Memory B cell (primary cell): ENCODE measurements at regions not wholly inside any gene's neighbourhood (a gene's known extent, or its start where the extent isn't known, plus 50 kb on each side); places are given as distances from the start of the nearest gene placed in this dataset.

Experiments used
- ATAC-seq: fragments of 150-1000 bp; cut with Tn5 transposase; 2 replicates; pipeline ENCODE4 v1.10.0; 2021; ENCODE audit warnings: low read depth, mild to moderate bottlenecking, moderate library complexity
- DNase-seq, 2 donors: peaks; one replicate each; pipeline ENCODE4 v3.0.0; 2022; ENCODE audit warnings: low spot score in 2 of 2
- H3K27ac Mint-ChIP-seq: one replicate; pipeline ENCODE4 v1.8.0; 2022; ENCODE audit warnings: mild to moderate bottlenecking, moderate library complexity, mixed read lengths
- H3K27me3 Mint-ChIP-seq: one replicate; pipeline ENCODE4 v1.8.0; 2022; ENCODE audit warnings: mixed read lengths
- H3K36me3 Mint-ChIP-seq: one replicate; pipeline ENCODE4 v1.8.0; 2022; ENCODE audit warnings: mild to moderate bottlenecking, mixed read lengths
- H3K4me1 Mint-ChIP-seq: one replicate; pipeline ENCODE4 v1.8.0; 2022; ENCODE audit warnings: mixed read lengths
- H3K4me3 Mint-ChIP-seq: one replicate; pipeline ENCODE4 v1.8.0; 2022; ENCODE audit warnings: mild to moderate bottlenecking, moderate library complexity, mixed read lengths
- H3K9me3 Mint-ChIP-seq: one replicate; pipeline ENCODE4 v1.8.0; 2022; ENCODE audit warnings: mixed read lengths

- H3K4me3 Mint-ChIP-seq = no peak overlapping the region
- H3K9me3 Mint-ChIP-seq = no peaks in the 10 kb centered on the region
- no peak overlapping the region for H3K27ac Mint-ChIP-seq
- H3K27me3 Mint-ChIP-seq = peaks cover under 1% of the 10 kb centered on the region
- no peaks in the 10 kb centered on the region for H3K4me1 Mint-ChIP-seq
- ATAC-seq (no peak), DNase-seq (no peak)
- no peaks in the 10 kb centered on the region for H3K36me3 Mint-ChIP-seq
Measured at GRCh38 chr4:129371926-129372325, 276.0 kb downstream of the C4orf33 start.

GRCh38 chr4:129377131-129377845, 281.3 kb downstream of the C4orf33 start:
- H3K27me3 Mint-ChIP-seq = peaks cover 1% of the 10 kb centered on the region
- no peak for DNase-seq
- no peak overlapping the region for H3K4me3 Mint-ChIP-seq
- no peaks in the 10 kb centered on the region for H3K4me1 Mint-ChIP-seq
- H3K27ac Mint-ChIP-seq = no peak overlapping the region
- no peak for ATAC-seq
- no peaks in the 10 kb centered on the region for H3K9me3 Mint-ChIP-seq
- H3K36me3 Mint-ChIP-seq = no peaks in the 10 kb centered on the region

- no peaks in the 10 kb centered on the region for H3K9me3 Mint-ChIP-seq
Measured at GRCh38 chr4:129378364-129378763, 282.4 kb downstream of the C4orf33 start.

GRCh38 chr4:129379429-129379828, 283.5 kb downstream of the C4orf33 start:
- no peaks in the 10 kb centered on the region for H3K9me3 Mint-ChIP-seq
- no peaks in the 10 kb centered on the region for H3K4me1 Mint-ChIP-seq
- ATAC-seq = no peak
- no peak overlapping the region for H3K27ac Mint-ChIP-seq
- H3K27me3 Mint-ChIP-seq = peaks cover 1% of the 10 kb centered on the region
- H3K4me3 Mint-ChIP-seq = no peak overlapping the region
- H3K36me3 Mint-ChIP-seq = no peaks in the 10 kb centered on the region
- DNase-seq = no peak

More at GRCh38 chr4:129378364-129378763, 282.4 kb downstream of the C4orf33 start:
- Mint-ChIP-seq H3K4me3 (no peak overlapping the region), H3K27me3 (peaks cover 1% of the 10 kb centered on the region), H3K36me3 (no peaks in the 10 kb centered on the region), H3K27ac (no peak overlapping the region), H3K4me1 (no peaks in the 10 kb centered on the region)
- DNase-seq (no peak), ATAC-seq (no peak)

GRCh38 chr4:129384974-129385373, 289.0 kb downstream of the C4orf33 start:
- ATAC-seq (no peak), DNase-seq (no peak)
- Mint-ChIP-seq H3K4me3 (no peak overlapping the region), H3K4me1 (no peaks in the 10 kb centered on the region), H3K27ac (no peak overlapping the region), H3K9me3 (no peaks in the 10 kb centered on the region), H3K36me3 (no peaks in the 10 kb centered on the region), H3K27me3 (no peaks in the 10 kb centered on the region)

GRCh38 chr4:129387666-129388065, 291.7 kb downstream of the C4orf33 start:
- no peaks in the 10 kb centered on the region for H3K9me3 Mint-ChIP-seq
- H3K4me1 Mint-ChIP-seq = no peaks in the 10 kb centered on the region
- DNase-seq = no peak
- H3K36me3 Mint-ChIP-seq = no peaks in the 10 kb centered on the region
- no peak overlapping the region for H3K4me3 Mint-ChIP-seq
- no peak overlapping the region for H3K27ac Mint-ChIP-seq
- no peaks in the 10 kb centered on the region for H3K27me3 Mint-ChIP-seq
- no peak for ATAC-seq

GRCh38 chr4:129393976-129394375, 298.0 kb downstream of the C4orf33 start:
- no peak for ATAC-seq
- H3K4me1 Mint-ChIP-seq = no peaks in the 10 kb centered on the region
- H3K9me3 Mint-ChIP-seq = peaks cover under 1% of the 10 kb centered on the region

GRCh38 chr4:129394635-129395034, 298.7 kb downstream of the C4orf33 start:
- ATAC-seq = no peak
- Mint-ChIP-seq H3K27me3 (no peaks in the 10 kb centered on the region), H3K4me3 (no peak overlapping the region), H3K4me1 (no peaks in the 10 kb centered on the region), H3K36me3 (no peaks in the 10 kb centered on the region), H3K27ac (no peak overlapping the region), H3K9me3 (peaks cover 5% of the 10 kb centered on the region)
- DNase-seq = no peak

More at GRCh38 chr4:129393976-129394375, 298.0 kb downstream of the C4orf33 start:
- no peaks in the 10 kb centered on the region for H3K27me3 Mint-ChIP-seq
- no peak for DNase-seq
- no peak overlapping the region for H3K27ac Mint-ChIP-seq
- no peaks in the 10 kb centered on the region for H3K36me3 Mint-ChIP-seq
- H3K4me3 Mint-ChIP-seq = no peak overlapping the region

GRCh38 chr4:129403848-129404247, 307.9 kb downstream of the C4orf33 start:
- H3K9me3 Mint-ChIP-seq = peaks cover 5% of the 10 kb centered on the region
- no peaks in the 10 kb centered on the region for H3K36me3 Mint-ChIP-seq
- ATAC-seq (no peak), DNase-seq (no peak)
- no peak overlapping the region for H3K4me3 Mint-ChIP-seq
- no peak overlapping the region for H3K27ac Mint-ChIP-seq
- H3K27me3 Mint-ChIP-seq = no peaks in the 10 kb centered on the region
- no peaks in the 10 kb centered on the region for H3K4me1 Mint-ChIP-seq

- Mint-ChIP-seq H3K4me1 (no peaks in the 10 kb centered on the region), H3K4me3 (no peak overlapping the region), H3K9me3 (no peaks in the 10 kb centered on the region), H3K27ac (no peak overlapping the region), H3K27me3 (no peaks in the 10 kb centered on the region), H3K36me3 (no peaks in the 10 kb centered on the region)
- DNase-seq (no peak), ATAC-seq (no peak)
Measured at GRCh38 chr4:129410115-129410514, 314.2 kb downstream of the C4orf33 start.

GRCh38 chr4:129415004-129415403, 319.1 kb downstream of the C4orf33 start:
- no peaks in the 10 kb centered on the region for H3K27me3 Mint-ChIP-seq
- no peaks in the 10 kb centered on the region for H3K4me1 Mint-ChIP-seq
- no peaks in the 10 kb centered on the region for H3K36me3 Mint-ChIP-seq
- H3K9me3 Mint-ChIP-seq = peaks cover 4% of the 10 kb centered on the region
- ATAC-seq (no peak), DNase-seq (no peak)
- no peak overlapping the region for H3K4me3 Mint-ChIP-seq
- no peak overlapping the region for H3K27ac Mint-ChIP-seq

GRCh38 chr4:129420637-129421036, 324.7 kb downstream of the C4orf33 start:
- no peaks in the 10 kb centered on the region for H3K27me3 Mint-ChIP-seq
- no peaks in the 10 kb centered on the region for H3K36me3 Mint-ChIP-seq
- H3K9me3 Mint-ChIP-seq = peaks cover 4% of the 10 kb centered on the region
- H3K27ac Mint-ChIP-seq = no peak overlapping the region
- no peak for DNase-seq
- no peaks in the 10 kb centered on the region for H3K4me1 Mint-ChIP-seq
- H3K4me3 Mint-ChIP-seq = no peak overlapping the region
- ATAC-seq = no peak

- H3K4me3 Mint-ChIP-seq = no peak overlapping the region
- H3K36me3 Mint-ChIP-seq = no peaks in the 10 kb centered on the region
Measured at GRCh38 chr4:129422277-129422676, 326.3 kb downstream of the C4orf33 start.

GRCh38 chr4:129428454-129428853, 332.5 kb downstream of the C4orf33 start:
- H3K4me1 Mint-ChIP-seq = no peaks in the 10 kb centered on the region
- no peak overlapping the region for H3K4me3 Mint-ChIP-seq
- no peaks in the 10 kb centered on the region for H3K27me3 Mint-ChIP-seq
- H3K27ac Mint-ChIP-seq = no peak overlapping the region
- no peaks in the 10 kb centered on the region for H3K9me3 Mint-ChIP-seq
- ATAC-seq (no peak), DNase-seq (no peak)
- H3K36me3 Mint-ChIP-seq = no peaks in the 10 kb centered on the region

More at GRCh38 chr4:129422277-129422676, 326.3 kb downstream of the C4orf33 start:
- no peaks in the 10 kb centered on the region for H3K9me3 Mint-ChIP-seq
- H3K27ac Mint-ChIP-seq = no peak overlapping the region
- no peak for ATAC-seq
- no peaks in the 10 kb centered on the region for H3K4me1 Mint-ChIP-seq
- DNase-seq = no peak
- H3K27me3 Mint-ChIP-seq = no peaks in the 10 kb centered on the region
